Liver (tissue), 8 donors: ENCODE measurements at regions not wholly inside any gene's neighbourhood (a gene's known extent, or its start where the extent isn't known, plus 50 kb on each side); places are given as distances from the start of the nearest gene placed in this dataset.

Experiments used
- DNase-seq: peaks from one replicate; pipeline ENCODE4 v3.0.0-alpha.2; 2017; ENCODE audit warnings: low spot score
- H3K27ac ChIP-seq, 2 donors: one replicate each; pipeline ENCODE4 v1.7.0; 2013; ENCODE audit warnings: inconsistent platforms in 2 of 2, low read length in 2 of 2, control low read depth in 1 of 2, low read depth in 1 of 2, mild to moderate bottlenecking in 1 of 2
- H3K27me3 ChIP-seq, 4 donors: one replicate each; pipeline versions ENCODE4 v1.6.1 to v1.7.0; 2013; ENCODE audit warnings: low read length in 3 of 4, inconsistent platforms in 1 of 4, mild to moderate bottlenecking in 1 of 4, moderate library complexity in 1 of 4; ENCODE audit not compliant: control insufficient read depth in 4 of 4, insufficient read depth in 4 of 4
- H3K36me3 ChIP-seq, 4 donors: one replicate each; pipeline versions ENCODE4 v1.6.1 to v1.7.0; 2013; ENCODE audit warnings: low read length in 3 of 4, mild to moderate bottlenecking in 3 of 4, low read depth in 1 of 4, moderate library complexity in 1 of 4; ENCODE audit not compliant: control insufficient read depth in 4 of 4, insufficient read depth in 3 of 4
- H3K4me1 ChIP-seq, 4 donors: one replicate each; pipeline versions ENCODE4 v1.6.1 to v1.7.0; 2013; ENCODE audit warnings: low read length in 3 of 4, mild to moderate bottlenecking in 3 of 4, moderate library complexity in 1 of 4; ENCODE audit not compliant: control insufficient read depth in 4 of 4, insufficient read depth in 4 of 4
- H3K4me3 ChIP-seq, 3 donors: one replicate each; pipeline versions ENCODE4 v1.6.1 to v1.7.0; 2013; ENCODE audit warnings: low read length in 3 of 3, control low read depth in 1 of 3, low read depth in 1 of 3, mild to moderate bottlenecking in 1 of 3
- H3K9ac ChIP-seq, 2 donors: one replicate each; pipeline ENCODE4 v1.7.0; 2013; ENCODE audit warnings: low read length in 2 of 2, mild to moderate bottlenecking in 2 of 2, moderate library complexity in 2 of 2, control low read depth in 1 of 2, low read depth in 1 of 2
- H3K9me3 ChIP-seq, 4 donors: one replicate each; pipeline versions ENCODE4 v1.6.1 to v1.7.0; 2013; ENCODE audit warnings: low read length in 3 of 4; ENCODE audit not compliant: control insufficient read depth in 4 of 4
- CTCF ChIP-seq: fragments of 150-350 bp; IDR thresholded peaks from 2 replicates; pipeline ENCODE4 v1.5.1; 2017; ENCODE audit warnings: improper control_type of control experiment, low read depth, low read length; ENCODE audit not compliant: missing input control
- EGR1 ChIP-seq, 2 donors: IDR thresholded peaks; 2 replicates each; pipeline ENCODE4 v1.6.1; 2016 to 2018; ENCODE audit warnings: antibody characterized with exemption in 2 of 2, low read depth in 2 of 2
- FOXA2 ChIP-seq: IDR thresholded peaks from 2 replicates; pipeline ENCODE4 v1.6.1; 2016; ENCODE audit warnings: antibody characterized with exemption
- GABPA ChIP-seq, 2 donors: IDR thresholded peaks in 1 of 2; conservative IDR thresholded peaks in 1 of 2; 2 replicates each; pipeline ENCODE4 v1.6.1; 2016; ENCODE audit warnings: antibody characterized with exemption in 2 of 2, mild to moderate bottlenecking in 1 of 2, moderate library complexity in 1 of 2
- HNF4A ChIP-seq, 2 donors: conservative IDR thresholded peaks; 2 replicates each; pipeline ENCODE4 v1.6.1; 2016; ENCODE audit warnings: antibody characterized with exemption in 2 of 2, mild to moderate bottlenecking in 2 of 2
- HNF4G ChIP-seq: IDR thresholded peaks from 2 replicates; pipeline ENCODE4 v1.6.1; 2016; ENCODE audit warnings: antibody characterized with exemption
- JUND ChIP-seq, 2 donors: IDR thresholded peaks; 2 replicates each; pipeline ENCODE4 v1.6.1; 2016; ENCODE audit warnings: antibody characterized with exemption in 2 of 2
- NR2F2 ChIP-seq: IDR thresholded peaks from 2 replicates; pipeline ENCODE4 v1.6.1; 2016; ENCODE audit warnings: antibody characterized with exemption
- RAD21 ChIP-seq, 2 donors: IDR thresholded peaks; 2 replicates each; pipeline ENCODE4 v1.6.1; 2016; ENCODE audit warnings: antibody characterized with exemption in 2 of 2, mild to moderate bottlenecking in 2 of 2
- REST ChIP-seq: IDR thresholded peaks from 2 replicates; pipeline ENCODE4 v1.6.1; 2016; ENCODE audit warnings: antibody characterized with exemption, mild to moderate bottlenecking
- RXRA ChIP-seq, 2 donors: IDR thresholded peaks; 2 replicates each; pipeline ENCODE4 v1.6.1; 2017 to 2018; ENCODE audit warnings: antibody characterized with exemption in 2 of 2, mild to moderate bottlenecking in 1 of 2
- SP1 ChIP-seq: IDR thresholded peaks from 2 replicates; pipeline ENCODE4 v1.6.1; 2018; ENCODE audit warnings: antibody characterized with exemption, mild to moderate bottlenecking
- TAF1 ChIP-seq: conservative IDR thresholded peaks from 2 replicates; pipeline ENCODE4 v1.6.1; 2016; ENCODE audit warnings: antibody characterized with exemption, mild to moderate bottlenecking
- YY1 ChIP-seq: IDR thresholded peaks from 2 replicates; pipeline ENCODE4 v1.6.1; 2016; ENCODE audit warnings: antibody characterized with exemption, mild to moderate bottlenecking
- WGBS: extraction: QIAGEN DNeasy Blood & Tissue Kit; methylation state at CpG from one replicate; pipeline ENCODE4 v1.1.7; 2013; 5-methylcytosine and 5-hydroxymethylcytosine counted together
- TF ChIP-seq, protein P1 (sequence below): IDR thresholded peaks from 2 replicates; pipeline ENCODE4 v1.6.1; 2016; ENCODE audit warnings: antibody characterized with exemption
- donor health status: healthy.
- donor health status: healthy.
- donor health status: healthy.
- donor health status: healthy.
- donor health status: healthy.

DNA sequence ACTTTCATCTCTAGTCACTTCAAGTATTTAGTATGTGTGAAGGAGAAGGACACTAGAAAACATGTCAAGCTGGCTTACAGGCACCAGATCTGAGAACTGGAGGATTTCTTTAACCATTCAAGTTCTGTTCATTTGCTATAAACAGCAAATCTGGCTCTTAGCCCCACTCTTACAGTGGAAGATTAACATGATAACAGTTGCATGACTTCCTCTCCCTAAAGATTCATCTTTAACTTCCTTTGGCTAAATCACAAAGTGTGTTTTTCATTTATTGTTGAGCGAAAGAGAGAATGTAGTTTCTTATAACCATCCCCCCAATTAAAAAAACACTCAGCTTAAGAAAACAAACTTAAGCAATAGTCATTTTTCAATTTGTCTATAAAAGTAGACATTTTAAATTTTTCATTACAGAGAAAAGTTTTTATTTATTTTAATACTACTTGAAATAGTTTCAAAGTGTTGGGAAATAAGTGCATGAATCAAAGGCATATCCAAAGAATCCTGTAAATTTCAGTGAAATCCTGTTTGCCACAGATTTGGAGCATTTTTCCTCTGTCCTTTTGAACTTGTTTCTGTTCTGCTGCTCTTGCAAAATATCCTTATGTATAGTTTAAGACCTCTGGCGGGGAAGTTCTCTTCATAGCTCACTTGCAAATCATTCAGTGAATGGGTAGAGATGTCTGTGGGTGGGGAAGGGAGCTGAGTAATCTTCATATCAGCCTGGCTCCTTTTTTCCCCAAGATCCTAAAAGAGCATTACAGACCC, 241.0 kb upstream of the RBBP8 start:
- WGBS, result 81% methylated on average over 2 of the region's 2 CpGs
- Histone ChIP-seq H3K36me3 (no peaks in the 10 kb centered on the region), H3K27me3 (no peaks in the 10 kb centered on the region), H3K27ac (no peak overlapping the region), H3K4me3 (no peak overlapping the region), H3K9me3 (no peaks in the 10 kb centered on the region), H3K9ac (no peak overlapping the region), H3K4me1 (peaks cover 5 to 18% (median 9%) of the 10 kb centered on the region in 4 donors)
- no peak for TF ChIP-seq JUND (IDR thresholded peaks at IDR 0.05)
- TF ChIP-seq GABPA (IDR thresholded peaks at IDR 0.05 in 1 of 2, conservative IDR thresholded peaks at IDR 0.05 in 1 of 2), result no peak
- no peak for TF ChIP-seq HNF4G
- DNase-seq, result no peak

DNA sequence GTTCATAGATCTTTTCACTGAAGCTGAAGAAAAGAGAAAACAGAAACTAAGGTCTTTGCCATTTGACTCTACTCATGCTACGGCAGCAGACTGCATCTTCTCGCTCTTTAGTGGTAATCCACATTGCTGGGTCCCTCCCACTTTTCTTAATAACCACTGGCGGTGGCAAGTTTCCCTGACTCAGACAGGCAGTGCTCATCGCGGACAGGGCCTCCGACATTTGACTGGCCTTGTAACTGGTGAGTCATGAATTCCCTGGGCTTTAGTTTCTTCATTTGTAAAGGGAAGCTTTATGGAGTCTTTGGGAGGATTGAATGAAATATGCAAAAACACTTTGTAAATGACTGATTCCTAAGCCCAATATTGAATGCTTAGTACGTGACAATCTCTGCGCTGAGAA, 238.2 kb upstream of the RBBP8 start:
- TF ChIP-seq HNF4G, result no peak
- TF ChIP-seq EGR1 (IDR thresholded peaks at IDR 0.05; ENCODE audit: low read depth in 2 of 2), result no peak
- no peak for TF ChIP-seq TAF1
- TF ChIP-seq CTCF, result no peak
- no peak for TF ChIP-seq RXRA (IDR thresholded peaks at IDR 0.05)
- no peak for TF ChIP-seq HNF4A (conservative IDR thresholded peaks at IDR 0.05)
- no peak for TF ChIP-seq RAD21 (IDR thresholded peaks at IDR 0.05)
- TF ChIP-seq, protein P1, sequence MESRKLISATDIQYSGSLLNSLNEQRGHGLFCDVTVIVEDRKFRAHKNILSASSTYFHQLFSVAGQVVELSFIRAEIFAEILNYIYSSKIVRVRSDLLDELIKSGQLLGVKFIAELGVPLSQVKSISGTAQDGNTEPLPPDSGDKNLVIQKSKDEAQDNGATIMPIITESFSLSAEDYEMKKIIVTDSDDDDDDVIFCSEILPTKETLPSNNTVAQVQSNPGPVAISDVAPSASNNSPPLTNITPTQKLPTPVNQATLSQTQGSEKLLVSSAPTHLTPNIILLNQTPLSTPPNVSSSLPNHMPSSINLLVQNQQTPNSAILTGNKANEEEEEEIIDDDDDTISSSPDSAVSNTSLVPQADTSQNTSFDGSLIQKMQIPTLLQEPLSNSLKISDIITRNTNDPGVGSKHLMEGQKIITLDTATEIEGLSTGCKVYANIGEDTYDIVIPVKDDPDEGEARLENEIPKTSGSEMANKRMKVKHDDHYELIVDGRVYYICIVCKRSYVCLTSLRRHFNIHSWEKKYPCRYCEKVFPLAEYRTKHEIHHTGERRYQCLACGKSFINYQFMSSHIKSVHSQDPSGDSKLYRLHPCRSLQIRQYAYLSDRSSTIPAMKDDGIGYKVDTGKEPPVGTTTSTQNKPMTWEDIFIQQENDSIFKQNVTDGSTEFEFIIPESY, result no peak
- TF ChIP-seq FOXA2, result no peak
- TF ChIP-seq SP1, result no peak
- no peak for TF ChIP-seq NR2F2
- no peaks in the 10 kb centered on the region for H3K27me3 ChIP-seq
- H3K36me3 ChIP-seq, result no peaks in the 10 kb centered on the region
- no peak overlapping the region for H3K4me3 ChIP-seq
- no peak for DNase-seq
- 91% methylated on average over 8 of the region's 8 CpGs for WGBS
- no peaks in the 10 kb centered on the region for H3K9me3 ChIP-seq
- H3K27ac ChIP-seq, result no peak overlapping the region
- no peaks in the 10 kb centered on the region for H3K4me1 ChIP-seq
- no peak overlapping the region for H3K9ac ChIP-seq

GRCh38 chr18:22695674-22696073, 237.5 kb upstream of the RBBP8 start:
- no peaks in the 10 kb centered on the region for H3K36me3 ChIP-seq
- no peaks in the 10 kb centered on the region for H3K9me3 ChIP-seq
- H3K9ac ChIP-seq, result no peak overlapping the region
- DNase-seq, result no peak
- H3K27ac ChIP-seq, result no peak overlapping the region
- no peaks in the 10 kb centered on the region for H3K27me3 ChIP-seq
- no peak overlapping the region for H3K4me3 ChIP-seq
- H3K4me1 ChIP-seq, result no peaks in the 10 kb centered on the region
- WGBS, result 86% methylated on average over 4 of the region's 4 CpGs
- TF ChIP-seq CTCF (no peak), RXRA (IDR thresholded peaks at IDR 0.05) (no peak), EGR1 (IDR thresholded peaks at IDR 0.05; ENCODE audit: low read depth in 2 of 2) (no peak), YY1 (no peak), JUND (IDR thresholded peaks at IDR 0.05) (no peak), REST (no peak)
- TF ChIP-seq, protein P1, result no peak
